G401 (cell line): ENCODE measurements at regions not wholly inside any gene's neighbourhood (a gene's known extent, or its start where the extent isn't known, plus 50 kb on each side); places are given as distances from the start of the nearest gene placed in this dataset.

Experiments used
- DNase-seq: peaks from one replicate; pipeline ENCODE4 v3.0.0-alpha.2; 2015; ENCODE audit warnings: low spot score
- in situ Hi-C: cut with HindIII; loops from 2 replicates; pipeline ENCODE4 v1.10.0; 2016; ENCODE audit warnings: low sequenced_read_pairs, mixed read lengths

GRCh38 chr1:239436286-239436685, 49.9 kb downstream of the CHRM3 start:
- no peak for DNase-seq
- in situ Hi-C loops, result no loop called here

GRCh38 chr1:239437822-239438221, 51.5 kb downstream of the CHRM3 start:
- DNase-seq, result no peak
- in situ Hi-C loops, result no loop called here

GRCh38 chr1:239438891-239439290, 52.5 kb downstream of the CHRM3 start:
- no peak for DNase-seq
- in situ Hi-C loops, result no loop called here

GRCh38 chr1:239443361-239443760, 57.0 kb downstream of the CHRM3 start:
- DNase-seq, result no peak
- in situ Hi-C loops, result no loop called here

GRCh38 chr1:239446611-239447010, 60.2 kb downstream of the CHRM3 start:
- DNase-seq, result no peak
- in situ Hi-C loops, result no loop called here

- no peak for DNase-seq
- in situ Hi-C loops, result no loop called here
These were observed 62.5 kb downstream of the CHRM3 start for GRCh38 chr1:239448911-239449310.

GRCh38 chr1:239455743-239456142, 69.4 kb downstream of the CHRM3 start:
- in situ Hi-C loops, result no loop called here
- no peak for DNase-seq

GRCh38 chr1:239456788-239457187, 70.4 kb downstream of the CHRM3 start:
- no peak for DNase-seq
- in situ Hi-C loops, result no loop called here

GRCh38 chr1:239457491-239458143, 71.2 kb downstream of the CHRM3 start:
- no peak for DNase-seq
- in situ Hi-C loops, result no loop called here

GRCh38 chr1:239458144-239458500, 71.8 kb downstream of the CHRM3 start:
- no peak for DNase-seq
- in situ Hi-C loops, result no loop called here

GRCh38 chr1:239467730-239468129, 81.4 kb downstream of the CHRM3 start:
- in situ Hi-C loops, result no loop called here
- no peak for DNase-seq

GRCh38 chr1:239478069-239478468, 91.7 kb downstream of the CHRM3 start:
- no peak for DNase-seq
- in situ Hi-C loops, result no loop called here

- in situ Hi-C loops, result no loop called here
- DNase-seq, result no peak
These were observed 97.0 kb downstream of the CHRM3 start for GRCh38 chr1:239483391-239483790.

- no peak for DNase-seq
- in situ Hi-C loops, result no loop called here
These were observed 107.5 kb downstream of the CHRM3 start for GRCh38 chr1:239493811-239494414.

GRCh38 chr1:239505094-239505493, 118.7 kb downstream of the CHRM3 start:
- no peak for DNase-seq
- in situ Hi-C loops, result no loop called here

- in situ Hi-C loops, result no loop called here
- no peak for DNase-seq
These were observed 121.5 kb downstream of the CHRM3 start for GRCh38 chr1:239507826-239508225.

- in situ Hi-C loops, result no loop called here
- no peak for DNase-seq
These were observed 125.5 kb downstream of the CHRM3 start for GRCh38 chr1:239511875-239512274.

GRCh38 chr1:239516579-239516978, 130.2 kb downstream of the CHRM3 start:
- in situ Hi-C loops, result no loop called here
- no peak for DNase-seq

- in situ Hi-C loops, result no loop called here
- DNase-seq, result no peak
These were observed 140.0 kb downstream of the CHRM3 start for GRCh38 chr1:239526391-239526790.

GRCh38 chr1:239527051-239527693, 140.8 kb downstream of the CHRM3 start:
- in situ Hi-C loops, result no loop called here
- no peak for DNase-seq
